ENCODE measurements at regions not wholly inside any gene's neighbourhood (a gene's known extent, or its start where the extent isn't known, plus 50 kb on each side); places are given as distances from the start of the nearest gene placed in this dataset.
"Not testable (repeated sequence)": the region's sequence is repeated elsewhere in the genome, so short reads cannot be mapped to it uniquely, and the experiment has no call there.

DNA sequence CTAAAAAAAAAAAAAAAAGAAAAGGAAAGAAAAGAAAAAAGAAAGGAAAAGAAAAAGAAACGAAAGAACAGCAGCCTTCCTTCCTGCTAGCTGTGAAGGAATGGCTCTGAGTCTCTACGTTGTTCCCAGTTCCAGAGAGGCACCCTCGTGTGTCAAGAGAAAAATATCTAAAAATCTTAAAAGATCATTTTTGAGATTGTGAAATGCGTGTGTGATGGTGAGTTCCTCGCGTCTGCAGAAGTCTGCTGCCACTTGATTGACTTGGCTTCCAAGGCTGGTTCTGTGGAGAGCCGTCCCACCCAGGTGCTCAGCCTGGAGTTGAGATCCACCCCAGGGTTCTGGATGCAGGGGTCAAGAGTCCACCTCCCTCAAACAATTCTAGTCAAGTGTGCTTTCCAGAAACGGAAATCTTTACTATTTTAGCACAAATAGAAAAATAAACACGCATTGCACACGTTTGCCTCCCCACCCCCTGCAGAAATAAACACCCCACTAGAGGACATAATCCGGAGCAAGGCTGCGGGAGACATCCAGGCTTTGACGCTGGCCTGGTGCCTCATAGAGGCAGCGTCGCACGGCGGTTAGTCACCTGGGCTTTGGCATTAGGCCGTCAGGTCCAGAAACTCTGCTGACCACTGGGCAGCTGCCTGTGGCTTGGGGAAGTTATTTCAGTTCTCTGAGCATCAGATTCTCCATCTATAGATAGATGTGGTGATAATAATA, 265.4 kb downstream of the FAM43A start:
- DNase-seq: no peak

DNA sequence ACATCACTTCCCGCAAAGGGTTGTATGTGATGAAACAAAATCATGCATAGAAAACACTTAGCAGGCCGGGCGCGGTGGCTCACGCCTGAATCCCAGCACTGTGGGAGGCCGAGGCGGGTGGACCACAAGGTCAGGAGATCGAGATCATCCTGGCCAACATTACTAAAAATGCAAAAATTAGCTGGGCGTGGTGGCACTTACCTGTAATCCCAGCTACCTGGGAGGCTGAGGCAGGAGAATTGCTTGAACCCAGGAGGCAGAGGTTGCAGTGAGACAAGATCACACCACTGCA, 265.9 kb downstream of the FAM43A start:
- not testable (repeated sequence) for DNase-seq

DNA sequence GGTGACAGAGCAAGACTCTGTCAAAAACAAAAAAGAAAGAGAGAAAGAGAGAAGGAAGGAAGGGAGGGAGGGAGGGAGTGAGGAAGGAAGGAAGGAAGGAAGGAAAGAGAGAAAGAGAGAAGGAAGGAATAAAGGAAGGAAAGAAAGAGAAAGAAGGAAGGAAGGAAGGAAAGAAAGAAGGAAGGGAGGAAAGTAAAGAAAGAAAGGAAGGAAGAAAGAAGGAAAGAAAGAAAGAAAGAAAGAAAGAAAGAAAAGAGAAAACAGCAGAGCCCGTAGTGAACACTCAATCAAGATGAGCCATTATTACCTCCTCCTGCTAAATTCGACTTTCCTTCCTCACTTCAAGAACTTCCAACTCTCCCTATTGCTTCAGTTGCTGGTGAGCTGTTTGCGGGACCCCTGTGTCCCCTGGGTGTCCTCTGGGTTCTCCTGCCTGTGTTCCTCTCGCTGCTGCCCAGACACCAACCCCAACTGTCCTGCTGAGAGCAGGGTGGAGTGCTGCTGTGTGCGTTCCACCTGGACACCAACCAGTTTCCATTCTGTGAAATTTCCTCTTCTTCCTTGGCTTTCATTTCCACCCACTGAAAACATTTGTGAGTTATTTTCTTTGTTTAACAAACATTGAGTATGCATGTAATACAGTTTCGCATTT, 266.4 kb downstream of the FAM43A start:
- no peak for DNase-seq

DNA sequence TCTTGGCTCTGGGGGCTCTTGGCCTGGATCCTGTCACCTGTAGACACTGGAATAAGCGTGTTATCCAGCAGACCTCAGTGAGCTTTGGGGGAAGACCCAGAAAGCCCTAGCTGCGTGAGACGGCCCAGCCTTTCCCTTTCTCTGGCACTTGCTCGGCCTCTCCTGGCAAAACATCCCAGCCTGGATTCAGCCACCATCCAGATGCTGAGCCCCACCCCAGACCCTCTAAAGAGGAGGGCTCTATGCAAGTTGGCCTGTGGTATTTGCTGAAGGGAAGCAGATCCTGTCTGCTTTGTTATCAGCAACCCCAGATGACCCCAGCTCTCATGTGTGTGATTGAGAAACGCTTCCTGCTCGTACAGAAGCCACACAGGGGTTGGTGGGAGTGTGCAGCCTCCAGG, 267.2 kb downstream of the FAM43A start:
- DNase-seq: no peak

DNA sequence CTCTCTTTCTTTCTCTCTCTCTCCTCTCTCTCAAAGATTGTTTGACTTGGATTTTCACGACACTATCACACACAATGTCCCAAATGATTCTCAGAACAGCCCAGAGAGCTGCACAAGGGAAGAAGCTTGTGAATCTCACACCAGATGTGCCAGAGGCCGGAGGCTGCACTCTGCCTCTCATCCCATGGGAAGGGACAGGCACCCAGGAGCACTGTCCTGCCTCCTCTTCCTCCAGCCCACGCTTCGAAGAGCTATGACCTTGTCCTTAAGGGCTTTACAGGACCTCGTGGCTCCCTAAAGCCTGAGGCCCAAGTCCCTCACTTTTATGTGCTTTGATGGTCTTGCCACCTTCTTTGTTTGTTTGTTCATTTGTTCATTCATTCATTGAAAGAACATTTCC, 267.6 kb downstream of the FAM43A start:
- no peak for DNase-seq

DNA sequence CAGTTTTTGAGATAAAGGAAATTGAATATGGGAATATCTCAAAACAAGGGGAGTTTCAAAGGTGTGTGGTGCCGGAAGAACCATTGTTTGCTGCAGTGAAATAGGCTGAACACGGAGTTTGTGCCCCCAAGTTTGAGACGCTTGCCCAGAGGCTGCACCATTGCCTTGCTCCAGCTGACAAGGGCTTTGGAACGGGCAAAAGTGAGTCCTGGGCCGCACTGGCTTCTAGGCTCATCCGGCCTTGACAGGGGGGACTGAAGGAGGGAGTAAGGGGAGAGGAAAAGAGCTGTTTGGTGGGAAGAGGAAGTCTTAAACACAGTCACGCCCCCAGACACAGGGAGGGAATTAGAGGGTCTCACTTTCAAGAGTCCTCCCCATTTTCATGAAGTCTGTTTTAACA, 269.9 kb downstream of the FAM43A start:
- DNase-seq: no peak

DNA sequence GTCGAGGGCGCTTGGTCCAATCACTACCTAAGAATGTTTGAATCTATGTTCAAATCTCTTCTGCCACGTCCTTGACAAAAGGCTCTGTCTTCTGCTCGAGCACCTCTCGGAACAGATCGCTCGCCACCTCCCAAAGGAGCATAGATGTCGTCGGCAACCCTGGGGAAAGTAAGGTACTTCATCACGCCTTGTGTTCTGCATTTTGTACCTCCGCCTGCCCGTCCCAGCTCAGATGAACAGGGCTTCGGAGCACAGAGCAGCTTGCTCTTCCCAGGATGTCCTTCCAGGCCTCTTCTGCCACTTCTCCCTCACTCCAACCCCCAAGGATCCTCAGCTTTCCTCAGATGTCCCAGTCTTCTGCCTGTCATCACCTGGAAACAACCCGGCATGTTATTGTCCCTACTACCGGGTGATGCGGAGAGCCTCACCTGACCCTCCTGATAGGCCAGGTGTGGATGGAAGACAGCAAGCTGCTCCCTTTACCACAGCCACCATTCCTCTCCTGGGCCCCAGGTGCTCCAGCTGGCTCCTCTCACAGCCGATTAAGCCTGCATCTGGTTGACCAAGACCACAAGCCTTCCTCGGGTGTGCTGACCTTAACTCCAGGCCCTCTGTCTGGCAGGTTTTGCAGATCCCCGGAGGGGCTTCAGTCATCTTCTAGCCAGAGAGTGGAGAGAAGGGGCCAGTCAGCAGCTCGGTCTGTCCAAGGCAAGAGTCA, 270.5 kb downstream of the FAM43A start:
- no peak for DNase-seq

DNA sequence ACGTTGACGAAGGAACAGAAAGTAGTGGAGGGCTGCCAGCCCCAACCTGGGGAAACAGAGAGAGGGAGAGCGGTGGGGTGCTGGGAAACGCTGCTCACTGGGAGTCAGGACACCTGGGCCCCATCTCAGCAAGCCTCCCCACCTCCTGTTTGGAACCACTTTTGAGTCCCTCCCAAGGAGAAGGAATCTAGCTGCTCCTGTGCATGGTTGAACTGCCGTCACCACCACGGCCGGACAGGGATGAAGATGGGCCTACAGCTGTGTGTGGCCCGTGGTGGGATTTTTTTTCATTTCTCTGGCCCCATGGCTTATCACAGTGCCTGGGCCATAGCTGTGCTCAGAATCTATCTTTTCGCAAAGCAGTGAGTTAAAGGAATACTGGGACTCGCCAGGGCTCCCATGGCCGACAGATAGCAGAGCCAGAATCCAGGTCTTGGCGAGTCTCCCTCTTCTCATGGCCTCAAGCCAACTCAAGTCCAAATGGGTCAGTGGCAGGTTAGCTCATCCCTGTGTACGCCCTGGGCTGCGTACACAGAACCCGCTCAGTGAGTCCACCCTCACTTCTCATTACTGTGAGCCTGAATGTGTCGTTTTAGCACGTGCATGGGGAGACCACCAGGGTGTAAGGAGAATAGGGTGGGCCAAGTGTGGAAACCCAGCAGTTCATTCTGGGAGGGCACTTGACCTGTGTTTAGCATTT, 271.2 kb downstream of the FAM43A start:
- DNase-seq: no peak

DNA sequence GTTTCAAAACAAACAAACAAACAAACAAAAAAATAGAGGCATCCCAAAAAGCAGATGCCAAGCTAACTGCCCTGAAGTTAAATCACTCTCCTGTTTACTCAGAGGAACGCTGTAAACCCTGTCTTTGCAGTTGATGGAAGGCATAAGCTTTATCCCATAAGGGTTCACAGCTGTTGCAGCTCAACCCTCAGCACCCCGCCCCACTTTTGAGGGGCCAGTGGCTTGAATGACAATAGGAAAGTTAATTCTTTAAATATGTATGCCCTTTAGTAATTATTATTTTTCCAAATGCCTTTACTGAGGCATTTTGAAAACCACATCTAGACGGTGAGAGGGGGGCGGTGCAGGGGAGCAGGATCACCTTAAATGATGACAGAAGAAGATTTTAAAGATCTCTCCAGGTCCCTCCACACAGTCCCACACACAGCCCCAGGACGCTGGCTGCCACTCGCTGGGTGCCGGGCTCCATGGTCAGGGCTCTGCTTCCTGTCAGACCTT, 272.1 kb downstream of the FAM43A start:
- no peak for DNase-seq

DNA sequence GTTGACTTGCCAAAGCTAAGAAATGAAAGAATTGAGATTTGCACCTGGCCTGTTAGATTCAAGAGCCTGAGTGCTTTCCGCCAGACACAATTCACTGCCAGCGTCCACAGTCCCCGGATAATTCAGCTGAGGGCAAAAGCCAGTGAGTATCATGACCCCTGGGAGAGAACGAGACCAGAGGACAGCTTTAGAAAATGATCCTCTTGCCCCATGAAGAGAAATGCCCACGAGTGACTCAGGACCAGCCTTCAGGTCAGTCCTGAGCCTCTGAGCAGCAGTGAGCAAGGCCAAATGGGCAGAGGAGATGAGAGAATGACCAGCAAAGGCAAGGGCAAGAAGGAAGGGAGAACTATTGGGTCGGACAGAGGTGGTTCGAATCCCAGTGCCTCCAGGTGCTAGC, 273.5 kb downstream of the FAM43A start:
- DNase-seq: no peak

DNA sequence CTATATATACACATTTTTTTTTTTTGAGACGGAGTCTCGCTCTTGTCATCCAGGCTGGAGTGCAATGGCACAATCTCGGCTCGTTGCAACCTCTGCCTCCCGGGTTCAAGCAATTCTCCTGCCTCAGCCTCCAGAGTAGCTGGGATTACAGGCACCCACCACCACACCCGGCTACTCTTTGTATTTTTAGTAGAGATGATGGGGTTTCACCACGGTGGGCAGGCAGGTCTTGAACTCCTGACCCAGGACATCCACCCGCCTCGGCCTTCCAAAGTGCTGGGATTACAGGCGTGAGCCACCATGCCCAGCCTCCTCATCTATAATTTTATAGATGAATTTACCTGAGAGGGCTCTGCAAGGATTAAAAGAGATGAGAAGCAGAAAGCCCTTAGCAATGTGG, 274.0 kb downstream of the FAM43A start:
- not testable (repeated sequence) for DNase-seq

DNA sequence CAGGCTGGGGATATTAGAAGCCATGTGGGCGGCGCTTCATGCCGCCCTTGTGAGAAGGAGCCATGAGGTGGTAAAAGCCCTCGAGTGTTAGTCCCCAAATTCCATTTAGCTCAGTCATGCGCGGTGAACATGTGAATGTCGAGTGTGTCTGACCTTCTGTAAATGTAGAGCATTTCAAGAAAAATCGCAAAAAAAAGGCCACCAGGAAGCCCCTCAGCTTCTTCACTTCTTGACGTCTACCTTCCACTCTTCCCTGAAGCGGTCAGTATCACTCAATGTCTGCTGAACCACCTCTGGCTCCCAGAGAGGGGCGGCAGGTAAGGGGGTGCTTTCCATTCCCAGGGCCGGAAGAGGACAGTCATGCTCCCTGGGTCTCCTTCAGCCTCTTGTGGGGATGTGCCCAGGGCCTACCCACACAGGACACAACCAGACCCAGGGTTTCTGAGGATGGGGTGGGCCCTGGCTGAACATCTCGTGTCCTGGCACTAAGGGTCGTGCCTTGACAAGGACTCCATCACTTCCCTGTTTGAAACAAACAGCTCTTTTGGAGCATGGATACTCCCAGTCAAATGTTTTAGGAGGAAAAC, 274.9 kb downstream of the FAM43A start:
- DNase-seq: no peak

DNA sequence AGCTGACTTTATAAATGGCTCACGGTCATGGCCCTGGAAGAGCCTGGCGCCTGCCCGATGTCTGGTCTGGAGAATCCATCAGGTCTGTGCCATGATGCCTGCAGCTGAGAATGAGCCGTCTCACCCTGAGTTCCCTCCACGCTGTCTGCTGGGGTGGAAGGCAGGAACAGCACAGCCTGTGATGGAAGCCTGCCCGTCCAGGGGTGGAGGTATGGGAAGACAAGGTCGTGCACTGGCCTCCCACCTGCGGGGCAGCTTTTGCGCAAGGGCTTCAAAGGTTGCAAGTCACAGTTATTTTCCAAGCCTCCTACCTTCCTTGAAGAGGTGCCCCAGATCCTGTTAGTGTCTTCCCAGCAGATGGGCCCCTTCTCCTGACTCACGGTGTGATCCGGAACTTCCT, 275.5 kb downstream of the FAM43A start:
- DNase-seq: no peak

DNA sequence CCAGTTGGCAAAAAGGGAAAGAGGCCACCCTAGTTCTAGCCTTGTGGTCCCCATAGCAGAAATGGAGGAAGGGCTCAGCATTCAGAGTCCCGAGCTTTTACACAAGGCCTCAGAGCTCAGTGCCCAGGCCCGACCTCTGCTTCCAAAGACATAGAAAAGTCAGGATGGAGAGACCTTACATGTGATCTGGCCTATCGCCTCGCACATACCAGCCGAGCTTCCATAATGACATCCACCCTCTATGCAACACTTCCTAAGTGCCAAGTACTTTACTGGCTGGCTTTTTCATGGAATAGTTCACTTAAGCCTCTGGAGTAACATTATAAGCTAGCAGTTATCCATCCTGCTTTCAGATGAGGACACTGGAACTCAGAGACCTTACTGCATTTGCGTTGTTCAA, 275.9 kb downstream of the FAM43A start:
- no peak for DNase-seq

DNA sequence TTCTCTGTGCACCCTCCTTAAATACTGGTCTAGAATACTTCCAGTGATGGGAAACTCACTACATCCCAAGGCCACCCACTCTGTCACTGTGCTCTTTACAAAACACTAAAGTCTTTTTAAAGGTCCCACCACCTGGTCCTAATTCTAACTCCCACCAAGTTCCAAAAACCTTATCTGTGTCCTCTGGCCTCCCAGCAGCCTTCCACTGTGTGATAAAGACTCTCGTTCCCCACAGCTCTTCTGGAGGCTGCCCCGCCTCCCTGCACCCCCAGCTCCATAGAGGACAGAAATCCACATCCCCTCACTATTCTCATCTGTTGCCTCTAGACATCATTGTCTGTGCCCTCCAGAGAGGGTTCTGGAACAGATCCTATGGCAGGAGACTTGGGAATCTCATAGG, 276.4 kb downstream of the FAM43A start:
- DNase-seq: no peak

DNA sequence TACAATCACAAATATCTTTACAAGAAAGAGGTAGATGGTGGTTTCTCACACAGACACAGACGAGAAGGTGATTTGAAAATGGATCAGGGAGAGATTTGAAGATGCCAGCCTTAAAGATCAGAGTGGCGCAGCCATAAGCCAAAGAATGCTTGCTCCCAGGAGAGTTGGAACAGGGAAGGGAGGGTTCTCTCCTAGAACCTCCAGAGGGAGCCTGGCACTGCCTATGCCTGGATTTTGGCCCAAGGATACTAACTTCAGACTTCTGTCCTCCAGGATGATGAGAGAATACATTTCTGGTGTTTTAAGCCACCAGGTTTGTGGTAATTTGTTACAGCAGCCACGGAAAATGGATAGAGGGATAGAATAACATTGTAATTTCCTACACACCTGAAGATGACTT, 279.1 kb downstream of the FAM43A start:
- DNase-seq: no peak

DNA sequence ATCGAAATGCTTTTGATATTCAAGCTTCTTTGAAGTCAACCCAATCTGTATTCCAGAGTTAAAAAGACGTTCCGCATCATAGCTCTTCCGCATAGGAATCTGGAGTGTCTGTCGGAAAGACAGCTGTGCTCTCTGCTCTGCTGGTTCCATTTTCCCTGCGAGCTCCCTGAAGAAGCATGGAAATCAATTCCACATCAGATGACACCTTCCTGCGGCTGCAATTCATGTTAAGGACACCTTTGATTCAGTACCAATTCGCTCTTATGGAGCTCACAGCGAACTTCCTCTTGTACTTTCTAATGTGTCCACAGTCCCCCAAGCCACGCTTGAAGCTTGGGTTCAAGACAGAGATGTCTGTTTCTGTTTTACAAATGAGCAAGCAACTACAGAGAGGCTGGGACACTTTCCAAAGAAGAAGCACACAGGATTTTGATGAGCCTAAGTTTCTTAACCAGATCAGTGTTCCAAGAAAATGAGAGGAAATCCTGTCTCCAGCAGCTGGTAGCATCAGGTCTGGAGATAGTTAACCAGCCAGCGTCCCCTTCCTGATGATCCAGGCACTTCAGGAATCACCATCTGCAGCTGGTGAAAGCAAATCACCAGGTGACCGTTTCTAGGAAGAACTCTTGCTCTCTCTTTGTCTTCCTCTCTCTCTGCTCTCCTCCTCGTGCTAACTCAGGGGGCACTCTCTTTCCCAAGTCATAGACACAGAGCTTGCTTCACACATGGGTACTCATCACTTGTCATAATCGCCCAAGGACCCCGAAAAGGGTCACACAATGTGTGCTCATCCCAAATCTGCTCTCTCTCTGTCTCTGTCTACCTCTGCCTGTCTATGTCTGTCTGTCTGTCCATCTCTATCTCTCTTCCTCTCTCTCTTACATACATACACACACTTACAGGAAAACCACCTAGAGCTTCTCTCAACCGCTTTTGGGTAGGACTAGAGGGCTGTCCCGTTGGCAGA, 281.8 kb downstream of the FAM43A start:
- DNase-seq: no peak

DNA sequence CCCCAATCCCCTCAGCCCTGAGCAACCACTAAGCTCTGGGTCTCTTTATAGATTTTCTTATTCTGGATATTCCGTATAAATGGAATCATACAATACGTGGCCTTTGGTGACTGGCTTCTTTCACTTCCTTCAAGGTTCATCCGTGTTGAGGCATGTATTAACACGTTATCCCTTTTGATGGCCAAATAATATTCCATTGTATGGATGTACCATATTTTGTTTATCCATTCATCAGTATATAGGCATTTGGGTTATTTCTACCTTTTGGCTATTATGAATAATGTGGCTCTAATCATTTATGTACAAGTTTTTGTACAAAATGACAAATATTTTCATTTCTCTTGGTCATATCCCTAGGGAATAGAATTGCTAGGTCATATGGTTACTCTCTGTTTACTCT, 284.4 kb downstream of the FAM43A start:
- DNase-seq: no peak

DNA sequence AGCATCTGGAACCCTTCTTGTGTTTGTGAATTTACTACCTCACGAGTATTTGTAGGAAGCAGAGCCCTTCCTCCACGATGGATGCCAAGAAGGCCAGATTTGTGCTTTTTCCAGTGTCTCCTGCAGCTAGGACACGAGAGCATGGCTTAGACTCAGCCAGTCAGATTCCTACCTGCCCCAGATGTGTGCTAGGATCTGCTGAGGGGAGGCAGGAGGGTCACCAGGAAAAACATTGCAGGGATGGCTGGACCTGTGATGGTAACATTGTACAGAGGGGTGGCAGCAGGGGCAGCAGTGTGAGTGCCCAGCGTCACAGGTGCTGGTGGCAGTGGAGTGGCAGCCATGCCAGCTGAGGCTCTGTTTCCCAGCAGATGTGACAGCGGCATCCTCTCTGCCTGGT, 285.3 kb downstream of the FAM43A start:
- no peak for DNase-seq

DNA sequence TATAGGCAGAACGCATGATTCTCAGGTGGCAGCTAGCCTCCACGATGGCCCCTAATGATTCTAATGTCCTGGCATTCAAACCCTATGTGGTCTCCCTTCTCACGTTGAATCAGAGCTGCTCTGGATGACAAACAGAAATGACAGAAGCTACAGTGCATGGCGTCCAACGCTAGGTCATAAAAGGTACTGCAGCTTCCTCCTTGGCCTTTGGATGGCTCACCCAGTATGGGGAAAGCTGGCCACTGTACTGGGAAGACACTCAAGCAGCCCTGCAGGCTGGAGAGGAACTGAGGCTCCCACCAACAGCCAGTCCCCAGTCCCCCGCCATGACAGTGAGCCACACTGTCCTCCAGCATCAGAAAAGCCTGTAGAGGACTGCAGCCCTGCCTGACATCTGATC, 286.3 kb downstream of the FAM43A start:
- no peak for DNase-seq

DNA sequence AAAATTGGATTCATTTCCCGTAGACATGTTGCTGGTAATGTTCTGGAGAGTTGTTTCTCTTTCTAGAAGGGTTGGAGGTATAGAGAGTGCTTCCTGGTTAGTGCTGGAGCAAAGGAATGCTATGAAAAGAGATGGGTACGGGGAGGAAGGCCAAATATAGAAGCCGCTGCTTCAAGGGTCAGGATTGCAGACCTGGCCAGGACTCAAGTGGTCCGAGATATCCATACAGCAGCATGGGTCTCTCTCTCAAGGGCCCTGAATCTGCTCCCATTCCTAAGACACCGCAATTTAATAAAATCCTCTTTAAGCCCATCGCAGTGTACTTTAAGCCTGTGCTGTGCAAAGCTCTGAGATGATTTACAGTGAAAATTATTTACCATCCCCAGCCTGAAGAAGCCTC, 287.0 kb downstream of the FAM43A start:
- DNase-seq: no peak

Data from renal pelvis (tissue), 1 donor.